ENCODE measurements at regions not wholly inside any gene's neighbourhood (a gene's known extent, or its start where the extent isn't known, plus 50 kb on each side); places are given as distances from the start of the nearest gene placed in this dataset.

DNA sequence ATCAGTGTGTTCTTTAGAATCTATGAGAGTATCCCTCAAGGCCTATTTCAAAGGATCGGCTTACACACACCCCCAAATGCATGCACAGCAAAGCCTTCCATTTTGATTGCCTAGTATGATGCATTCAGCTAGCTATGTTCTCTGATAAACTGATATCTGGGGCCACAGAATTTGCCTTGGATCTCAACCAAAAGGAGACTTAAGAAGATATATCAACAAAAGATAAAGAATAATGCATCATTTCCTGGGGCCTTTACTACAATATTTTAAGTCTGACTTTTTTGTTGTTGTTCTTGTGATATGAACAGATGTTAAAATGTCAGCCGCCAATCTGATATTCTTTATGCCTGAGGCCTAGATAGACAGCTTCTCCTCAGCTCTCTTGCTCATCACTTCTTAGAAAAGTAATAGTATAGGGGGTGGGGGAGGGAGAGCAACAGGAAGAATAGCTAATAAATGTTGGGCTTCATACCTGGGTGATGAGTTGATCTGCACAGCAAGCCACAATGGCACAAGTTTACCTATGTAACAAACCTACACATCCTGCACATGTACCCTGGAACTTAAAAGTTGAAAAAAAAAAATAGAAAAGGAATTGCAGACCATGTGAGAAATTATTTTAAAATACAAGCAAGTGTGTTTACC is 792.9 kb upstream of the GHITM start:
- TF ChIP-seq, protein P1, sequence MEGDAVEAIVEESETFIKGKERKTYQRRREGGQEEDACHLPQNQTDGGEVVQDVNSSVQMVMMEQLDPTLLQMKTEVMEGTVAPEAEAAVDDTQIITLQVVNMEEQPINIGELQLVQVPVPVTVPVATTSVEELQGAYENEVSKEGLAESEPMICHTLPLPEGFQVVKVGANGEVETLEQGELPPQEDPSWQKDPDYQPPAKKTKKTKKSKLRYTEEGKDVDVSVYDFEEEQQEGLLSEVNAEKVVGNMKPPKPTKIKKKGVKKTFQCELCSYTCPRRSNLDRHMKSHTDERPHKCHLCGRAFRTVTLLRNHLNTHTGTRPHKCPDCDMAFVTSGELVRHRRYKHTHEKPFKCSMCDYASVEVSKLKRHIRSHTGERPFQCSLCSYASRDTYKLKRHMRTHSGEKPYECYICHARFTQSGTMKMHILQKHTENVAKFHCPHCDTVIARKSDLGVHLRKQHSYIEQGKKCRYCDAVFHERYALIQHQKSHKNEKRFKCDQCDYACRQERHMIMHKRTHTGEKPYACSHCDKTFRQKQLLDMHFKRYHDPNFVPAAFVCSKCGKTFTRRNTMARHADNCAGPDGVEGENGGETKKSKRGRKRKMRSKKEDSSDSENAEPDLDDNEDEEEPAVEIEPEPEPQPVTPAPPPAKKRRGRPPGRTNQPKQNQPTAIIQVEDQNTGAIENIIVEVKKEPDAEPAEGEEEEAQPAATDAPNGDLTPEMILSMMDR (IDR thresholded peaks at IDR 0.05) = no peak
- no peak for TF ChIP-seq POLR2A (IDR thresholded peaks at IDR 0.05)

Measured in uterus (tissue), 2 donors.